HUES48 (cell line): ENCODE measurements at regions not wholly inside any gene's neighbourhood (a gene's known extent, or its start where the extent isn't known, plus 50 kb on each side); places are given as distances from the start of the nearest gene placed in this dataset.

Experiments
- H3K27ac ChIP-seq: one replicate; pipeline ENCODE4 v1.7.0; 2013; ENCODE audit warnings: low read depth, low read length, inconsistent platforms
- H3K27me3 ChIP-seq: 2 replicates; pipeline ENCODE4 v1.6.1; 2013; ENCODE audit warnings: mild to moderate bottlenecking, low read length; ENCODE audit not compliant: control insufficient read depth, insufficient read depth
- H3K36me3 ChIP-seq: 2 replicates; pipeline ENCODE4 v1.6.1; 2013; ENCODE audit warnings: low read length; ENCODE audit not compliant: control insufficient read depth, insufficient read depth
- H3K4me1 ChIP-seq: 2 replicates; pipeline ENCODE4 v1.6.1; 2013; ENCODE audit warnings: mild to moderate bottlenecking, low read length; ENCODE audit not compliant: control insufficient read depth, insufficient read depth
- H3K4me3 ChIP-seq: 2 replicates; pipeline ENCODE4 v1.5.1; 2013; ENCODE audit warnings: mild to moderate bottlenecking, low read depth, low read length
- H3K9ac ChIP-seq: 2 replicates; pipeline ENCODE4 v1.6.1; 2013; ENCODE audit warnings: mild to moderate bottlenecking, low read depth, low read length, moderate library complexity
- H3K9me3 ChIP-seq: 2 replicates; pipeline ENCODE4 v1.6.1; 2013; ENCODE audit warnings: low read length; ENCODE audit not compliant: control insufficient read depth, insufficient read depth

- no peaks in the 10 kb centered on the region for H3K9me3 ChIP-seq
- no peak overlapping the region for H3K9ac ChIP-seq
- H3K27ac ChIP-seq: no peak overlapping the region
- peaks cover 23% of the 10 kb centered on the region for H3K4me1 ChIP-seq
- peaks cover 45% of the 10 kb centered on the region for H3K27me3 ChIP-seq
- peak overlapping the region; percentile 53 for H3K4me3 ChIP-seq
- H3K36me3 ChIP-seq: no peaks in the 10 kb centered on the region
Observed at GRCh38 chr12:100715976-100716944, 78.3 kb upstream of the ANO4 start.

GRCh38 chr12:100716945-100717732, 77.4 kb upstream of the ANO4 start:
- Histone ChIP-seq H3K4me3 (peak overlapping the region; percentile 53), H3K9me3 (no peaks in the 10 kb centered on the region), H3K36me3 (no peaks in the 10 kb centered on the region), H3K27ac (no peak overlapping the region), H3K27me3 (peaks cover 45% of the 10 kb centered on the region), H3K4me1 (peaks cover 26% of the 10 kb centered on the region), H3K9ac (no peak overlapping the region)

GRCh38 chr12:100717733-100718067, 76.9 kb upstream of the ANO4 start:
- Histone ChIP-seq H3K36me3 (no peaks in the 10 kb centered on the region), H3K9me3 (no peaks in the 10 kb centered on the region), H3K4me3 (peak overlapping the region; percentile 53), H3K27ac (no peak overlapping the region), H3K9ac (no peak overlapping the region), H3K27me3 (peaks cover 45% of the 10 kb centered on the region), H3K4me1 (peaks cover 30% of the 10 kb centered on the region)

- Histone ChIP-seq H3K27ac (no peak overlapping the region), H3K27me3 (peaks cover 45% of the 10 kb centered on the region), H3K4me1 (peaks cover 30% of the 10 kb centered on the region), H3K9me3 (no peaks in the 10 kb centered on the region), H3K9ac (no peak overlapping the region), H3K4me3 (peak overlapping the region; percentile 53), H3K36me3 (no peaks in the 10 kb centered on the region)
Observed at GRCh38 chr12:100718187-100718586, 76.4 kb upstream of the ANO4 start.

GRCh38 chr12:100720016-100720654, 74.4 kb upstream of the ANO4 start:
- Histone ChIP-seq H3K9ac (no peak overlapping the region), H3K4me1 (peaks cover 43% of the 10 kb centered on the region), H3K27ac (no peak overlapping the region), H3K4me3 (no peak overlapping the region), H3K36me3 (no peaks in the 10 kb centered on the region), H3K9me3 (no peaks in the 10 kb centered on the region), H3K27me3 (peaks cover 43% of the 10 kb centered on the region)

GRCh38 chr12:100721169-100721568, 73.4 kb upstream of the ANO4 start:
- Histone ChIP-seq H3K27me3 (peaks cover 33% of the 10 kb centered on the region), H3K4me3 (no peak overlapping the region), H3K36me3 (no peaks in the 10 kb centered on the region), H3K27ac (no peak overlapping the region), H3K9me3 (no peaks in the 10 kb centered on the region), H3K4me1 (peaks cover 43% of the 10 kb centered on the region), H3K9ac (no peak overlapping the region)

- Histone ChIP-seq H3K27ac (no peak overlapping the region), H3K9ac (no peak overlapping the region), H3K4me1 (peaks cover 30% of the 10 kb centered on the region), H3K9me3 (no peaks in the 10 kb centered on the region), H3K27me3 (peaks cover 5% of the 10 kb centered on the region), H3K36me3 (no peaks in the 10 kb centered on the region), H3K4me3 (no peak overlapping the region)
Observed at GRCh38 chr12:100724071-100724470, 70.5 kb upstream of the ANO4 start.

- H3K9ac ChIP-seq: no peak overlapping the region
- no peak overlapping the region for H3K4me3 ChIP-seq
- no peaks in the 10 kb centered on the region for H3K9me3 ChIP-seq
- H3K4me1 ChIP-seq: no peaks in the 10 kb centered on the region
- H3K27ac ChIP-seq: no peak overlapping the region
- no peaks in the 10 kb centered on the region for H3K27me3 ChIP-seq
- H3K36me3 ChIP-seq: no peaks in the 10 kb centered on the region
Observed at GRCh38 chr12:100733817-100734593, 60.6 kb upstream of the ANO4 start.

GRCh38 chr12:100737168-100737567, 57.4 kb upstream of the ANO4 start:
- no peaks in the 10 kb centered on the region for H3K27me3 ChIP-seq
- H3K27ac ChIP-seq: no peak overlapping the region
- no peak overlapping the region for H3K9ac ChIP-seq
- H3K4me1 ChIP-seq: no peaks in the 10 kb centered on the region
- no peaks in the 10 kb centered on the region for H3K9me3 ChIP-seq
- no peak overlapping the region for H3K4me3 ChIP-seq
- H3K36me3 ChIP-seq: no peaks in the 10 kb centered on the region

- H3K9me3 ChIP-seq: no peaks in the 10 kb centered on the region
- H3K27ac ChIP-seq: no peak overlapping the region
- H3K4me3 ChIP-seq: no peak overlapping the region
- no peaks in the 10 kb centered on the region for H3K36me3 ChIP-seq
- no peak overlapping the region for H3K9ac ChIP-seq
- no peaks in the 10 kb centered on the region for H3K4me1 ChIP-seq
- H3K27me3 ChIP-seq: no peaks in the 10 kb centered on the region
Observed at GRCh38 chr12:100738086-100738485, 56.5 kb upstream of the ANO4 start.
